Breast epithelium (tissue), 3 donors: ENCODE measurements at regions not wholly inside any gene's neighbourhood (a gene's known extent, or its start where the extent isn't known, plus 50 kb on each side); places are given as distances from the start of the nearest gene placed in this dataset.

ENCODE experiments used
- POLR2A ChIP-seq: fragments of 450-650 bp; IDR thresholded peaks from one replicate; pipeline ENCODE4 v1.6.1; 2016; ENCODE audit warnings: antibody characterized with exemption, mild to moderate bottlenecking, moderate library complexity
- TF ChIP-seq, protein P1 (sequence below), 3 donors: fragments of 450-650 bp; IDR thresholded peaks; one replicate each; pipeline ENCODE4 v1.5.1; 2016 to 2017; ENCODE audit warnings: antibody characterized with exemption in 3 of 3, mild to moderate bottlenecking in 3 of 3, moderate library complexity in 3 of 3

DNA sequence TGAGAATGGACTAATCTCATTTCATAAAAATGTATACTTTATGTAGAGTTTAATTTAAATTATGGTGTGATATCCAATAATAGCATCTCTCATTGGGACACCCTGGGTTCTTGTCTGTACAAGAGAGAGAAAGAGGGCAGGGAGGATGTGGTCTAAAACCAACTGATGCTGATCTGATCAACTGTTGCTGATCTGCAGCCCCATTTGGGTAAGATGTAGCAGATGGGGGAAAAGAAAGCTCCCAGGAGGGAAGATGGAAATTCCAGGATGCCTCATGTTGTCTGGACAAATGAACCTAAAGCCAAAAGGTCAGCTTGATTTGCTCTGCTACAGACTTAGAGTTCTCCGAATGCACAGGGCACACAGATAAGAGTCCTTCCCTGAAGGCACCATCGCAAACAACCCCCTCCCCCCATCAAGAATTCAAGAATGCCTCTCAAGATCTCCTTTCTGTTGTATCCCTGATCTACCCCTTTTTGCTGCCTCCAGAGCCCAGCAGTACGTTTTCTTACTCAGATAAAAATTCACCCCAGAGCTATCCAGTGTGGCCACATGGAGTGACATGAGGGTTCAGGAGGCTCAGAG lies 171.4 kb upstream of the INHBA start:
- TF ChIP-seq, protein P1, sequence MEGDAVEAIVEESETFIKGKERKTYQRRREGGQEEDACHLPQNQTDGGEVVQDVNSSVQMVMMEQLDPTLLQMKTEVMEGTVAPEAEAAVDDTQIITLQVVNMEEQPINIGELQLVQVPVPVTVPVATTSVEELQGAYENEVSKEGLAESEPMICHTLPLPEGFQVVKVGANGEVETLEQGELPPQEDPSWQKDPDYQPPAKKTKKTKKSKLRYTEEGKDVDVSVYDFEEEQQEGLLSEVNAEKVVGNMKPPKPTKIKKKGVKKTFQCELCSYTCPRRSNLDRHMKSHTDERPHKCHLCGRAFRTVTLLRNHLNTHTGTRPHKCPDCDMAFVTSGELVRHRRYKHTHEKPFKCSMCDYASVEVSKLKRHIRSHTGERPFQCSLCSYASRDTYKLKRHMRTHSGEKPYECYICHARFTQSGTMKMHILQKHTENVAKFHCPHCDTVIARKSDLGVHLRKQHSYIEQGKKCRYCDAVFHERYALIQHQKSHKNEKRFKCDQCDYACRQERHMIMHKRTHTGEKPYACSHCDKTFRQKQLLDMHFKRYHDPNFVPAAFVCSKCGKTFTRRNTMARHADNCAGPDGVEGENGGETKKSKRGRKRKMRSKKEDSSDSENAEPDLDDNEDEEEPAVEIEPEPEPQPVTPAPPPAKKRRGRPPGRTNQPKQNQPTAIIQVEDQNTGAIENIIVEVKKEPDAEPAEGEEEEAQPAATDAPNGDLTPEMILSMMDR (IDR thresholded peaks at IDR 0.05), result no peak
- TF ChIP-seq POLR2A, result no peak
